ENCODE measurements at regions not wholly inside any gene's neighbourhood (a gene's known extent, or its start where the extent isn't known, plus 50 kb on each side); places are given as distances from the start of the nearest gene placed in this dataset.

- no peak for DNase-seq
These were observed 718.8 kb upstream of the SGCG start for GRCh38 chr13:22461854-22462490.

GRCh38 chr13:22463089-22463488 is 717.7 kb upstream of the SGCG start:
- no peak for DNase-seq

GRCh38 chr13:22468045-22468444 is 712.7 kb upstream of the SGCG start:
- DNase-seq = no peak

GRCh38 chr13:22468824-22469223 is 712.0 kb upstream of the SGCG start:
- no peak for DNase-seq

- no peak for DNase-seq
These were observed 711.3 kb upstream of the SGCG start for GRCh38 chr13:22469452-22469851.

GRCh38 chr13:22470075-22470474 is 710.7 kb upstream of the SGCG start:
- DNase-seq = no peak

GRCh38 chr13:22482496-22483000 is 698.2 kb upstream of the SGCG start:
- no peak for DNase-seq

- no peak for DNase-seq
These were observed 697.5 kb upstream of the SGCG start for GRCh38 chr13:22483276-22483675.

GRCh38 chr13:22486490-22486889 is 694.3 kb upstream of the SGCG start:
- DNase-seq = no peak

- no peak for DNase-seq
These were observed 692.8 kb upstream of the SGCG start for GRCh38 chr13:22487932-22488331.

GRCh38 chr13:22489771-22490170 is 691.0 kb upstream of the SGCG start:
- no peak for DNase-seq

- no peak for DNase-seq
These were observed 685.0 kb upstream of the SGCG start for GRCh38 chr13:22495819-22496218.

- no peak for DNase-seq
These were observed 683.8 kb upstream of the SGCG start for GRCh38 chr13:22496803-22497508.

- DNase-seq = no peak
These were observed 682.6 kb upstream of the SGCG start for GRCh38 chr13:22497991-22498780.

- DNase-seq = no peak
These were observed 680.9 kb upstream of the SGCG start for GRCh38 chr13:22499919-22500318.

GRCh38 chr13:22505489-22505888 is 675.3 kb upstream of the SGCG start:
- no peak for DNase-seq

- DNase-seq = no peak
These were observed 674.6 kb upstream of the SGCG start for GRCh38 chr13:22506096-22506691.

GRCh38 chr13:22517544-22517943 is 663.2 kb upstream of the SGCG start:
- no peak for DNase-seq

- DNase-seq = no peak
These were observed 643.9 kb upstream of the SGCG start for GRCh38 chr13:22536851-22537250.

- DNase-seq = no peak
These were observed 642.4 kb upstream of the SGCG start for GRCh38 chr13:22538400-22538799.

GRCh38 chr13:22549126-22549525 is 631.7 kb upstream of the SGCG start:
- DNase-seq = no peak

GRCh38 chr13:22561581-22561980 is 619.2 kb upstream of the SGCG start:
- no peak for DNase-seq

GRCh38 chr13:22562116-22562515 is 618.7 kb upstream of the SGCG start:
- DNase-seq = no peak

Measured in activated CD4-positive, alpha-beta T cell treated with anti-CD3 and anti-CD28 coated beads, Interleukin-2, Interleukin-6, amounts not matched to agents 100 ng/mL and 50 ng/mL, durations not matched to agents 16 hours and 8 hours (primary cell).